T-cell (primary cell): ENCODE measurements at regions not wholly inside any gene's neighbourhood (a gene's known extent, or its start where the extent isn't known, plus 50 kb on each side); places are given as distances from the start of the nearest gene placed in this dataset.

Experiments
- ATAC-seq, 4 experiments: fragments of 200-7000 bp in 3 of 4; fragments of 150-1000 bp in 1 of 4; cut with Tn5 transposase; replicated peaks in 1 of 4; 1 replicate in 3 of 4; 2 replicates in 1 of 4; pipeline ENCODE4 v1.10.0; 2021; ENCODE audit warnings: moderate library complexity in 3 of 4, mild to moderate bottlenecking in 2 of 4, moderate number of reproducible peaks in 1 of 4
- CTCF ChIA-PET, 2 donors: fragments of 300-600 bp; sonication (Branson Sonifier 250); formaldehyde crosslinking; loops; one replicate each; lab custom pipeline; 2022; ENCODE audit warnings: antibody characterized with exemption in 2 of 2; lab: Charles Lee
- POLR2A ChIA-PET, 2 donors: fragments of 300-600 bp; sonication (Branson Sonifier 250); formaldehyde crosslinking; loops; one replicate each; lab custom pipeline; 2022; ENCODE audit warnings: antibody characterized with exemption in 2 of 2; lab: Charles Lee
- DNase-seq, 35 experiments: peaks; one replicate each; pipeline versions ENCODE4 v3.0.0 to v3.0.0-alpha.2; 2013 to 2023
- H3K27ac ChIP-seq: one replicate; pipeline ENCODE4 v1.5.1; 2013; ENCODE audit warnings: low read length
- H3K27me3 ChIP-seq, 2 experiments: replicated peaks in 1 of 2; 1 replicate in 1 of 2; 2 replicates in 1 of 2; pipeline versions ENCODE4 v1.6.1 to v1.7.0; 2013; ENCODE audit warnings: low read length in 1 of 2, mixed read lengths in 1 of 2; ENCODE audit not compliant: control insufficient read depth in 2 of 2, insufficient read depth in 2 of 2; ENCODE audit errors: extremely low read depth in 1 of 2
- H3K36me3 ChIP-seq, 2 donors: 1 replicate in 1 of 2; 2 replicates in 1 of 2; pipeline versions ENCODE4 v1.6.1 to v1.7.0; 2013; ENCODE audit warnings: low read length in 1 of 2; ENCODE audit not compliant: control insufficient read depth in 2 of 2, insufficient read depth in 1 of 2; ENCODE audit errors: extremely low read depth in 1 of 2
- H3K4me1 ChIP-seq, 2 experiments: 1 replicate in 1 of 2; 2 replicates in 1 of 2; pipeline versions ENCODE4 v1.6.1 to v1.7.0; 2013; ENCODE audit warnings: low read length in 2 of 2, mixed read lengths in 1 of 2; ENCODE audit not compliant: insufficient read depth in 2 of 2, control insufficient read depth in 1 of 2; ENCODE audit errors: extremely low read depth in 1 of 2
- H3K4me3 ChIP-seq, 2 donors: 1 replicate in 1 of 2; 2 replicates in 1 of 2; pipeline versions ENCODE4 v1.5.1 to v1.7.0; 2013; ENCODE audit warnings: mild to moderate bottlenecking in 2 of 2, low read length in 1 of 2, moderate library complexity in 1 of 2; ENCODE audit not compliant: control insufficient read depth in 1 of 2; ENCODE audit errors: extremely low read depth in 1 of 2
- H3K9me3 ChIP-seq: 2 replicates; pipeline ENCODE4 v1.7.0; 2013
- H3K27ac Mint-ChIP-seq, 2 donors: one replicate each; pipeline ENCODE4 v1.8.0; 2020 to 2021; ENCODE audit warnings: mild to moderate bottlenecking in 2 of 2, mixed read lengths in 2 of 2
- H3K27me3 Mint-ChIP-seq, 2 donors: one replicate each; pipeline ENCODE4 v1.8.0; 2021 to 2022; ENCODE audit warnings: mixed read lengths in 2 of 2
- H3K36me3 Mint-ChIP-seq: one replicate; pipeline ENCODE4 v1.8.0; 2021; ENCODE audit warnings: mixed read lengths
- H3K4me1 Mint-ChIP-seq, 3 donors: one replicate each; pipeline ENCODE4 v1.8.0; 2020 to 2022; ENCODE audit warnings: mixed read lengths in 3 of 3, mild to moderate bottlenecking in 1 of 3
- H3K4me3 Mint-ChIP-seq, 3 donors: one replicate each; pipeline ENCODE4 v1.8.0; 2020 to 2022; ENCODE audit warnings: mild to moderate bottlenecking in 3 of 3, mixed read lengths in 3 of 3, moderate library complexity in 3 of 3
- H3K9me3 Mint-ChIP-seq, 3 donors: one replicate each; pipeline ENCODE4 v1.8.0; 2020 to 2022; ENCODE audit warnings: mixed read lengths in 3 of 3
- WGBS: methylation state at CpG from one replicate; pipeline ENCODE4 v1.1.5; 2013; ENCODE audit warnings: missing lambda C conversion rate; ENCODE audit not compliant: insufficient coverage; 5-methylcytosine and 5-hydroxymethylcytosine counted together

GRCh38 chr7:136807598-136807997, 60.9 kb upstream of the CHRM2 start:
- POLR2A ChIA-PET, result no interaction called here
- H3K4me1 Mint-ChIP-seq, result no peaks in the 10 kb centered on the region
- no peak overlapping the region for H3K27ac Mint-ChIP-seq
- CTCF ChIA-PET, result no interaction called here
- H3K27me3 ChIP-seq, result no peaks in the 10 kb centered on the region
- no peaks in the 10 kb centered on the region for H3K36me3 ChIP-seq
- no peak overlapping the region for H3K4me3 ChIP-seq
- H3K27ac ChIP-seq, result no peak overlapping the region
- WGBS, result 71% methylated on average over 1 of the region's 1 CpG
- ATAC-seq, result no peak
- H3K4me1 ChIP-seq, result no peaks in the 10 kb centered on the region
- no peaks in the 10 kb centered on the region for H3K36me3 Mint-ChIP-seq
- H3K9me3 Mint-ChIP-seq, result peaks cover 21 to 28% (median 21%) of the 10 kb centered on the region in 3 donors
- no peak overlapping the region for H3K4me3 Mint-ChIP-seq
- DNase-seq, result no peak
- H3K27me3 Mint-ChIP-seq, result no peaks in the 10 kb centered on the region
- no peaks in the 10 kb centered on the region for H3K9me3 ChIP-seq

DNA sequence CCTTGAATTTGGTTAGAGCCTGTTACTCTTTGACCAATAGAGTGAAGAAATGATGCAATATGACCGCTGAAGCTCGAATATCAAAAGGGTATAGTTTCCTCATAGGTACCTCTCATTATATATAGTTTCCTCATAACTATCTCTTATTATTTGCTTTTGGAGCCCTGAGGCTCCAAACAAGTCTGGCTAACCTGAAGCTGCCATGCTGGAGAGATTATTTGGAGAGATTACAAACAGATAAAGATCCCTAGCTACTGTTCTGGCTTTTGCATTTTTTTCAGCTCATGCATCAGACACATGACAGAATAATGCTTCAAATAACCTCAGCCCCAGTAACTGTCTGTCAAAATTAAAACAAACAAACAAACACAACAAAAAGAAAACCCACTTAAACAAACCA, 65.4 kb upstream of the CHRM2 start:
- POLR2A ChIA-PET, result no interaction called here
- WGBS, result no CpG with 5 or more reads among the region's 2 CpGs
- Histone ChIP-seq H3K4me1 (no peaks in the 10 kb centered on the region), H3K27me3 (no peaks in the 10 kb centered on the region), H3K27ac (no peak overlapping the region), H3K36me3 (no peaks in the 10 kb centered on the region), H3K9me3 (no peaks in the 10 kb centered on the region), H3K4me3 (no peak overlapping the region)
- H3K27me3 Mint-ChIP-seq, result no peaks in the 10 kb centered on the region
- ATAC-seq (no peak), DNase-seq (no peak)
- peaks cover 10 to 24% (median 22%) of the 10 kb centered on the region in 3 donors for H3K9me3 Mint-ChIP-seq
- no peak overlapping the region for H3K27ac Mint-ChIP-seq
- CTCF ChIA-PET, result no interaction called here
- no peaks in the 10 kb centered on the region for H3K4me1 Mint-ChIP-seq
- no peak overlapping the region for H3K4me3 Mint-ChIP-seq
- no peaks in the 10 kb centered on the region for H3K36me3 Mint-ChIP-seq

- H3K4me3 Mint-ChIP-seq, result no peak overlapping the region
These were observed 84.5 kb upstream of the CHRM2 start for GRCh38 chr7:136783934-136784333.

DNA sequence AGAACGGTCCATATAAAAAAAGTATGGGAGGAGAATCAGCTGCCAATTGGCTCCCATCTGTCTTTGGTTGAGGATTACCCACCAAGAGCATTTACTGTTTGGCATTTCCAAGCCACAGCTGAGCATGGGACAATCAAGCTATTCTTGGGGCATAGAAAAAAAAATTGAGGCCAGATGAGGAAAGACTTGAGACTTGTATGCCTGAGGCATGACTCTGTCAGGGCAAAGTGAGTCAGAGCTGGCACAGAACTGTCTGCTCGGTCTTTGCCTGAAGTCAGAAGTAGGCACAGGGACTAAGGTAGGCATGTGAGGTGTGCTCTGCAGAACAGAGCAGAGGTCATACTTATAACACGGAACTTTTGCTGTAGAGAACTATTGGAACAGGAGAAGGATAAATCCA, 126.5 kb upstream of the CHRM2 start:
- Mint-ChIP-seq H3K36me3 (no peaks in the 10 kb centered on the region), H3K4me1 (no peaks in the 10 kb centered on the region), H3K27ac (no peak overlapping the region), H3K27me3 (no peaks in the 10 kb centered on the region), H3K9me3 (peaks cover 9 to 39% (median 18%) of the 10 kb centered on the region in 3 donors), H3K4me3 (no peak overlapping the region)
- Histone ChIP-seq H3K36me3 (no peaks in the 10 kb centered on the region), H3K4me3 (no peak overlapping the region), H3K4me1 (no peaks in the 10 kb centered on the region), H3K9me3 (no peaks in the 10 kb centered on the region), H3K27ac (no peak overlapping the region), H3K27me3 (no peaks in the 10 kb centered on the region)
- POLR2A ChIA-PET, result no interaction called here
- ATAC-seq (no peak), DNase-seq (no peak)
- WGBS, result 78% methylated on average over 2 of the region's 3 CpGs
- CTCF ChIA-PET, result no interaction called here

More at GRCh38 chr7:136783934-136784333, 84.5 kb upstream of the CHRM2 start:
- Histone ChIP-seq H3K27me3 (no peaks in the 10 kb centered on the region), H3K4me3 (no peak overlapping the region), H3K27ac (no peak overlapping the region), H3K9me3 (no peaks in the 10 kb centered on the region), H3K4me1 (no peaks in the 10 kb centered on the region), H3K36me3 (no peaks in the 10 kb centered on the region)
- Mint-ChIP-seq H3K36me3 (no peaks in the 10 kb centered on the region), H3K4me1 (no peaks in the 10 kb centered on the region), H3K27me3 (no peaks in the 10 kb centered on the region), H3K9me3 (peaks cover 6 to 16% (median 10%) of the 10 kb centered on the region in 3 donors), H3K27ac (no peak overlapping the region)
- no peak for DNase-seq
- ChIA-PET CTCF (no interaction called here), POLR2A (no interaction called here)
- no peak for ATAC-seq
- WGBS, result no CpG with 5 or more reads among the region's 1 CpG

- Histone ChIP-seq H3K27ac (no peak overlapping the region), H3K9me3 (no peaks in the 10 kb centered on the region), H3K27me3 (no peaks in the 10 kb centered on the region), H3K4me3 (no peak overlapping the region), H3K4me1 (no peaks in the 10 kb centered on the region), H3K36me3 (no peaks in the 10 kb centered on the region)
- H3K27me3 Mint-ChIP-seq, result no peaks in the 10 kb centered on the region
- CTCF ChIA-PET, result no interaction called here
- DNase-seq (no peak), ATAC-seq (no peak)
- POLR2A ChIA-PET, result no interaction called here
- H3K4me3 Mint-ChIP-seq, result no peak overlapping the region
- WGBS, result 69% methylated on average over 5 of the region's 5 CpGs
- H3K36me3 Mint-ChIP-seq, result no peaks in the 10 kb centered on the region
- no peak overlapping the region for H3K27ac Mint-ChIP-seq
- H3K4me1 Mint-ChIP-seq, result no peaks in the 10 kb centered on the region
- peaks cover 11 to 35% (median 22%) of the 10 kb centered on the region in 3 donors for H3K9me3 Mint-ChIP-seq
These were observed 139.5 kb upstream of the CHRM2 start for GRCh38 chr7:136728945-136729344.

GRCh38 chr7:136726460-136726859, 142.0 kb upstream of the CHRM2 start:
- H3K36me3 Mint-ChIP-seq, result no peaks in the 10 kb centered on the region
- ATAC-seq (no peak), DNase-seq (no peak)
- no peak overlapping the region for H3K27ac ChIP-seq
- POLR2A ChIA-PET, result no interaction called here
- H3K4me3 ChIP-seq, result no peak overlapping the region
- peaks cover 14 to 20% (median 15%) of the 10 kb centered on the region in 3 donors for H3K9me3 Mint-ChIP-seq
- CTCF ChIA-PET, result interaction anchor here in 1 of 2 donors (0.5 kb wide), 1 partner anchor 9 kb away, joined by 6 read pairs; no protein-coding TSS in a partner anchor
- H3K4me1 Mint-ChIP-seq, result no peaks in the 10 kb centered on the region
- no peaks in the 10 kb centered on the region for H3K4me1 ChIP-seq
- no peaks in the 10 kb centered on the region for H3K27me3 Mint-ChIP-seq
- H3K27me3 ChIP-seq, result no peaks in the 10 kb centered on the region
- H3K4me3 Mint-ChIP-seq, result no peak overlapping the region
- no CpG with 5 or more reads among the region's 2 CpGs for WGBS
- no peaks in the 10 kb centered on the region for H3K36me3 ChIP-seq
- no peak overlapping the region for H3K27ac Mint-ChIP-seq
- H3K9me3 ChIP-seq, result no peaks in the 10 kb centered on the region
